GM04503 (cell line): ENCODE measurements at regions not wholly inside any gene's neighbourhood (a gene's known extent, or its start where the extent isn't known, plus 50 kb on each side); places are given as distances from the start of the nearest gene placed in this dataset.

Experiments used
- DNase-seq: peaks from one replicate; pipeline ENCODE4 v3.0.0-alpha.2; 2012; ENCODE audit warnings: low read depth

GRCh38 chr16:65497571-65497970 lies 375.7 kb upstream of the CDH11 start:
- no peak for DNase-seq

GRCh38 chr16:65495106-65495505 lies 373.2 kb upstream of the CDH11 start:
- DNase-seq, result no peak

GRCh38 chr16:65494609-65495008 lies 372.7 kb upstream of the CDH11 start:
- no peak for DNase-seq

- no peak for DNase-seq
Observed at GRCh38 chr16:65494080-65494479, 372.2 kb upstream of the CDH11 start.

- DNase-seq, result no peak
Observed at GRCh38 chr16:65490286-65490685, 368.4 kb upstream of the CDH11 start.

- no peak for DNase-seq
Observed at GRCh38 chr16:65489531-65490023, 367.7 kb upstream of the CDH11 start.

- DNase-seq, result no peak
Observed at GRCh38 chr16:65487231-65487630, 365.4 kb upstream of the CDH11 start.

- DNase-seq, result no peak
Observed at GRCh38 chr16:65481956-65482355, 360.1 kb upstream of the CDH11 start.

- DNase-seq, result no peak
Observed at GRCh38 chr16:65480281-65481091, 358.6 kb upstream of the CDH11 start.

- no peak for DNase-seq
Observed at GRCh38 chr16:65476448-65476955, 354.6 kb upstream of the CDH11 start.

- DNase-seq, result no peak
Observed at GRCh38 chr16:65473699-65474098, 351.8 kb upstream of the CDH11 start.

- DNase-seq, result no peak
Observed at GRCh38 chr16:65469116-65469515, 347.3 kb upstream of the CDH11 start.

GRCh38 chr16:65468133-65468532 lies 346.3 kb upstream of the CDH11 start:
- no peak for DNase-seq

- no peak for DNase-seq
Observed at GRCh38 chr16:65463652-65464260, 341.9 kb upstream of the CDH11 start.

- DNase-seq, result no peak
Observed at GRCh38 chr16:65457084-65457483, 335.2 kb upstream of the CDH11 start.

- DNase-seq, result no peak
Observed at GRCh38 chr16:65455761-65456160, 333.9 kb upstream of the CDH11 start.

GRCh38 chr16:65453646-65454045 lies 331.8 kb upstream of the CDH11 start:
- DNase-seq, result no peak

GRCh38 chr16:65449526-65449925 lies 327.7 kb upstream of the CDH11 start:
- DNase-seq, result no peak

- no peak for DNase-seq
Observed at GRCh38 chr16:65446427-65446826, 324.6 kb upstream of the CDH11 start.

- no peak for DNase-seq
Observed at GRCh38 chr16:65445313-65446260, 323.7 kb upstream of the CDH11 start.

GRCh38 chr16:65441501-65441900 lies 319.6 kb upstream of the CDH11 start:
- DNase-seq, result no peak

- no peak for DNase-seq
Observed at GRCh38 chr16:65429504-65430181, 307.8 kb upstream of the CDH11 start.
